ENCODE measurements at regions not wholly inside any gene's neighbourhood (a gene's known extent, or its start where the extent isn't known, plus 50 kb on each side); places are given as distances from the start of the nearest gene placed in this dataset.

DNA sequence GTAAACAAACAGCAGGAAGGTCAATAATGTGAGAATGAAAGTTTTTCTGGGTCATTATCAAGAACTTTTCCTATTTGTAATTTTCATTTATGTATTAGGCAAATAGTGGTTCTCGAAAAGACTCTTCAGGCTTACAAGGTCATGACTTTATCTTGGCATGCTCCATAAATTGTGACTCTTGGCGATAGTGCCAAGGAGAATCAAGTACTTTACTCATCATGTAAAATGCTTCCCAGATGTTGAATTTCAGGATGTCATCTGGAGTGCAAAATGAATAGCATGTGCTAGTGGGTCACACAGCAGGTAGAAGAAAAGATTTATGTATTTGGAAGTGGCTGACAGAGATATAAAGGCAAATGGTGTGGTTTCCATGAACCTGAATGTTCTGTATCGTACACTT is 1492.7 kb upstream of the PCDH20 start:
- no peak for TF ChIP-seq POLR2A (IDR thresholded peaks at IDR 0.05)
- TF ChIP-seq, protein P1, sequence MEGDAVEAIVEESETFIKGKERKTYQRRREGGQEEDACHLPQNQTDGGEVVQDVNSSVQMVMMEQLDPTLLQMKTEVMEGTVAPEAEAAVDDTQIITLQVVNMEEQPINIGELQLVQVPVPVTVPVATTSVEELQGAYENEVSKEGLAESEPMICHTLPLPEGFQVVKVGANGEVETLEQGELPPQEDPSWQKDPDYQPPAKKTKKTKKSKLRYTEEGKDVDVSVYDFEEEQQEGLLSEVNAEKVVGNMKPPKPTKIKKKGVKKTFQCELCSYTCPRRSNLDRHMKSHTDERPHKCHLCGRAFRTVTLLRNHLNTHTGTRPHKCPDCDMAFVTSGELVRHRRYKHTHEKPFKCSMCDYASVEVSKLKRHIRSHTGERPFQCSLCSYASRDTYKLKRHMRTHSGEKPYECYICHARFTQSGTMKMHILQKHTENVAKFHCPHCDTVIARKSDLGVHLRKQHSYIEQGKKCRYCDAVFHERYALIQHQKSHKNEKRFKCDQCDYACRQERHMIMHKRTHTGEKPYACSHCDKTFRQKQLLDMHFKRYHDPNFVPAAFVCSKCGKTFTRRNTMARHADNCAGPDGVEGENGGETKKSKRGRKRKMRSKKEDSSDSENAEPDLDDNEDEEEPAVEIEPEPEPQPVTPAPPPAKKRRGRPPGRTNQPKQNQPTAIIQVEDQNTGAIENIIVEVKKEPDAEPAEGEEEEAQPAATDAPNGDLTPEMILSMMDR (IDR thresholded peaks at IDR 0.05): no peak
- no peak for TF ChIP-seq POLR2AphosphoS5 (IDR thresholded peaks at IDR 0.05)
- Histone ChIP-seq H3K4me3 (no peak overlapping the region), H3K9me3 (no peaks in the 10 kb centered on the region), H3K27me3 (replicated peaks; ENCODE audit: insufficient read depth) (no peaks in the 10 kb centered on the region), H3K27ac (no peak overlapping the region), H3K4me1 (replicated peaks) (no peaks in the 10 kb centered on the region), H3K36me3 (no peaks in the 10 kb centered on the region)
- WGBS: 53% methylated on average over 3 of the region's 3 CpGs
- DNase-seq (ENCODE audit: low spot score): no peak
- intact Hi-C loops (cut with DNase I): no loop called here

DNA sequence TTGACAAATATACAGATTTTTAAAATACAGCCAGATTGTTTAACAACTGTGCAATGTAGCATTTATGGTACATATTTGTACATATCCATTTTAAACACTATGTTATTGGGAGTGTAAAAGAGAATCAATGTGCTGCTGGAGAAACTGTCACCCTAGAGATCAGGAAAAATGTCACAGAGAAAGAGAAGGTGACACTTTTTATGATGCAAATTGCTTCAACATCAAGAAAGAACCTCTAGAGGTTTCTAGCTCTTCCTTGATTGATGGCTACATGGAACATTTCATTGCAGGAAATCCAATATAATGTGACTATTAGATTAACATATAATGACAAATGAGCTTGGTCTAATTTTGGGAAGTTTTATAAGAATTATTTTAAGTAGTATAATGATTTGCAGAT is 1491.2 kb upstream of the PCDH20 start:
- intact Hi-C loops (cut with DNase I): no loop called here
- H3K4me1 ChIP-seq (replicated peaks): no peaks in the 10 kb centered on the region
- H3K27me3 ChIP-seq (replicated peaks; ENCODE audit: insufficient read depth): no peaks in the 10 kb centered on the region
- no peak overlapping the region for H3K27ac ChIP-seq
- TF ChIP-seq POLR2A (IDR thresholded peaks at IDR 0.05): no peak
- TF ChIP-seq, protein P1 (IDR thresholded peaks at IDR 0.05): no peak
- no peak for TF ChIP-seq POLR2AphosphoS5 (IDR thresholded peaks at IDR 0.05)
- no peak for DNase-seq (ENCODE audit: low spot score)
- no peak overlapping the region for H3K4me3 ChIP-seq
- no peaks in the 10 kb centered on the region for H3K36me3 ChIP-seq
- no peaks in the 10 kb centered on the region for H3K9me3 ChIP-seq

DNA sequence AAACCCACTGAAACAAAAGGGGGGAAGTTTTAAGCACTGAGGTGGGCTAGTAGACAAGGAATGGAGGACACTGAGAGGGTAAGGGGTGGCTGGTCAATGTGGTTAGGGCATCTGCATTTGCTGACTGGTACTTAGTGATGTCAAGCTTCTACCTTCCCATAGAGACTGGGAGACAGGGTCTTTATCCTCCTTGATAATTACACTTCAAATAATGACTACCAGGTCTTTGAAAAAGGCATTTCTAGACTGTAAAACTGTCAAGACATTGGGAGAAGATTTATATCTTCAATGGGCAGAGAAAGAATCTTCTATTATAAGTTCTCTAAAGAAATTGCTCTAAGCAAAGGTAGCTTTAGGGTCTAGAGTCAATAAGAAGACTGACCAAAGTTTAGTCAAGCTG is 1490.8 kb upstream of the PCDH20 start:
- H3K27me3 ChIP-seq (replicated peaks; ENCODE audit: insufficient read depth): no peaks in the 10 kb centered on the region
- intact Hi-C loops (cut with DNase I): no loop called here
- H3K9me3 ChIP-seq: no peaks in the 10 kb centered on the region
- no peak overlapping the region for H3K27ac ChIP-seq
- H3K36me3 ChIP-seq: no peaks in the 10 kb centered on the region
- no peak overlapping the region for H3K4me3 ChIP-seq
- DNase-seq (ENCODE audit: low spot score): no peak
- no peak for TF ChIP-seq POLR2AphosphoS5 (IDR thresholded peaks at IDR 0.05)
- TF ChIP-seq, protein P1 (IDR thresholded peaks at IDR 0.05): no peak
- TF ChIP-seq POLR2A (IDR thresholded peaks at IDR 0.05): no peak
- no peaks in the 10 kb centered on the region for H3K4me1 ChIP-seq (replicated peaks)

DNA sequence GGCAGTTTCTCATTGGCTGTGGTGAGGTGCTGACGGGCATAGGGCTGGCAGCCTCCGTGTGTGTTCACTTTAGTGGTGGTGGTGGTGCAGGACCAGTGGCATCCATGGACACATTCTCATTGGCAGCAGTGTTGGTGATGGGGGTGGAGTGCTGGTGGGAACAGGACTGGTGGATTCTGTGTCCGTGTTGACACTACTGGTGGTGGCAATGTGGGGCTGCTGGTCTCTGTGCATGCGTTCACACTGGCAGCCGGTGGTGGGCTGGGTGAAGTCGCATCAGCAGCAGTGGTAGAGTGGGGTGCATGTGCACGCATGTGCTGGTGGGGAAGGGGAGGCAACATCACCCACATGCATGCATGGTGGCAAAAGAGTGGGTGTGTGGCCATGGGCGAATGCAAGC is 1471.4 kb upstream of the PCDH20 start:
- Histone ChIP-seq H3K27me3 (replicated peaks; ENCODE audit: insufficient read depth) (no peaks in the 10 kb centered on the region), H3K4me3 (no peak overlapping the region), H3K36me3 (no peaks in the 10 kb centered on the region), H3K9me3 (no peaks in the 10 kb centered on the region), H3K4me1 (replicated peaks) (no peaks in the 10 kb centered on the region), H3K27ac (no peak overlapping the region)
- TF ChIP-seq, protein P1 (IDR thresholded peaks at IDR 0.05): no peak
- intact Hi-C loops (cut with DNase I): no loop called here
- WGBS: 95% methylated on average over 8 of the region's 8 CpGs
- no peak for DNase-seq (ENCODE audit: low spot score)

DNA sequence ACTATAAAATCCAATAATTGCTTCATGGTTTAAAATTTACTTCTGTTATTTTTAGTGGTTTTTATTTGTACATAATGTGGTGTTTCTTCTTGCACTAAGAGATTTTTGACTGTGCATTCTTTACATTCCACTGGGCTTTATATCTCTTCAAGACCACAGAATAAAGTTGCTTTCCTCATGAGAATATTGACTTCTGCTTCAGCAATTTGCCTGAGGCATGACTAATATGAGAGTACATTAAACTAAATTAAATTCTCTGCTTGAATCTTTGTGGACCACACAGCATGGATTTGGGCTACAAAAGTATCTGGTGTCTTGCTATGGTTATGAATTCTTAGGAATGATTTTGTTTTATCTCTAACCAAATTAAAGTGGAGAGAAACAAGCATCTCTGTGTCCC is 1463.4 kb upstream of the PCDH20 start:
- intact Hi-C loops (cut with DNase I): no loop called here
- DNase-seq (ENCODE audit: low spot score): no peak
- Histone ChIP-seq H3K36me3 (no peaks in the 10 kb centered on the region), H3K4me3 (no peak overlapping the region), H3K9me3 (no peaks in the 10 kb centered on the region), H3K4me1 (replicated peaks) (no peaks in the 10 kb centered on the region), H3K27ac (no peak overlapping the region), H3K27me3 (replicated peaks; ENCODE audit: insufficient read depth) (no peaks in the 10 kb centered on the region)
- no peak for TF ChIP-seq POLR2AphosphoS5 (IDR thresholded peaks at IDR 0.05)
- TF ChIP-seq, protein P1 (IDR thresholded peaks at IDR 0.05): no peak
- no peak for TF ChIP-seq POLR2A (IDR thresholded peaks at IDR 0.05)

All from prostate gland (tissue), 2 donors.